Kidney epithelial cell (primary cell): ENCODE measurements at regions not wholly inside any gene's neighbourhood (a gene's known extent, or its start where the extent isn't known, plus 50 kb on each side); places are given as distances from the start of the nearest gene placed in this dataset.
"Not testable (repeated sequence)": the region's sequence is repeated elsewhere in the genome, so short reads cannot be mapped to it uniquely, and the experiment has no call there.

ENCODE experiments used
- DNase-seq: peaks from one replicate; pipeline ENCODE4 v3.0.0-alpha.2; 2010; ENCODE audit warnings: low read depth
- H3K27me3 ChIP-seq: 2 replicates; pipeline ENCODE4 v1.6.0; 2011; ENCODE audit warnings: low read length; ENCODE audit not compliant: control insufficient read depth, insufficient read depth
- H3K36me3 ChIP-seq: 2 replicates; pipeline ENCODE4 v1.5.1; 2011; ENCODE audit warnings: low read length; ENCODE audit not compliant: control insufficient read depth, insufficient read depth
- H3K4me3 ChIP-seq: 2 replicates; pipeline ENCODE4 v1.5.1; 2011; ENCODE audit warnings: low read depth, mild to moderate bottlenecking, control low read depth, low read length
- CTCF ChIP-seq: IDR thresholded peaks from 2 replicates; pipeline ENCODE4 v1.5.1; 2011; ENCODE audit warnings: mild to moderate bottlenecking, moderate library complexity, low read length, control low read depth, inconsistent platforms; ENCODE audit not compliant: insufficient read depth, poor library complexity, severe bottlenecking

GRCh38 chr10:84879991-84880390, 551.6 kb downstream of the CCSER2 start:
- no peaks in the 10 kb centered on the region for H3K36me3 ChIP-seq

GRCh38 chr10:84881696-84882095, 553.3 kb downstream of the CCSER2 start:
- not testable (repeated sequence) for H3K36me3 ChIP-seq, H3K27me3 ChIP-seq, H3K4me3 ChIP-seq, DNase-seq

More at GRCh38 chr10:84879991-84880390, 551.6 kb downstream of the CCSER2 start:
- DNase-seq: no peak
- Histone ChIP-seq H3K27me3 (no peaks in the 10 kb centered on the region), H3K4me3 (no peak overlapping the region)
- no peak for TF ChIP-seq CTCF

GRCh38 chr10:84890706-84891105, 562.3 kb downstream of the CCSER2 start:
- Histone ChIP-seq H3K4me3 (no peak overlapping the region), H3K27me3 (no peaks in the 10 kb centered on the region), H3K36me3 (no peaks in the 10 kb centered on the region)
- TF ChIP-seq CTCF: no peak
- DNase-seq: no peak

GRCh38 chr10:84891631-84892030, 563.2 kb downstream of the CCSER2 start:
- DNase-seq: no peak
- H3K4me3 ChIP-seq: no peak overlapping the region
- no peaks in the 10 kb centered on the region for H3K36me3 ChIP-seq
- H3K27me3 ChIP-seq: no peaks in the 10 kb centered on the region
- TF ChIP-seq CTCF: no peak

- Histone ChIP-seq H3K27me3 (no peaks in the 10 kb centered on the region), H3K36me3 (no peaks in the 10 kb centered on the region), H3K4me3 (no peak overlapping the region)
- no peak for DNase-seq
- no peak for TF ChIP-seq CTCF
These were observed 567.2 kb downstream of the CCSER2 start for GRCh38 chr10:84895541-84895940.

- Histone ChIP-seq H3K36me3 (no peaks in the 10 kb centered on the region), H3K27me3 (no peaks in the 10 kb centered on the region), H3K4me3 (no peak overlapping the region)
- TF ChIP-seq CTCF: no peak
- DNase-seq: no peak
These were observed 568.5 kb downstream of the CCSER2 start for GRCh38 chr10:84896909-84897308.
